Lower leg skin (tissue), 4 donors: ENCODE measurements at regions not wholly inside any gene's neighbourhood (a gene's known extent, or its start where the extent isn't known, plus 50 kb on each side); places are given as distances from the start of the nearest gene placed in this dataset.

Experiments used
- DNase-seq, 2 donors: peaks; one replicate each; pipeline ENCODE4 v3.0.0-alpha.2; 2019; ENCODE audit warnings: low spot score in 2 of 2
- H3K4me3 ChIP-seq: fragments of 200-600 bp; sonication (generic); 2 replicates; pipeline ENCODE4 v1.5.1; 2017; ENCODE audit warnings: mild to moderate bottlenecking, low read depth; ENCODE audit not compliant: poor library complexity, severe bottlenecking
- CTCF ChIP-seq, 3 donors: fragments of 450-650 bp; IDR thresholded peaks; one replicate each; pipeline ENCODE4 v1.5.1; 2016; ENCODE audit warnings: antibody characterized with exemption in 3 of 3, mild to moderate bottlenecking in 3 of 3, moderate library complexity in 2 of 3
- POLR2A ChIP-seq, 2 donors: fragments of 450-650 bp; IDR thresholded peaks; one replicate each; pipeline ENCODE4 v1.6.1; 2016 to 2017; ENCODE audit warnings: antibody characterized with exemption in 2 of 2, mild to moderate bottlenecking in 1 of 2, moderate library complexity in 1 of 2
- WGBS, 2 donors: methylation state at CpG; one replicate each; pipeline ENCODE4 v1.1.5; 2018; 5-methylcytosine and 5-hydroxymethylcytosine counted together
- intact Hi-C: fragments of 100-400 bp; cut with DNase I; formaldehyde crosslinking; loops from one replicate; pipeline ENCODE4 v1.15.0; 2023; ENCODE audit warnings: low total_unique reads

DNA sequence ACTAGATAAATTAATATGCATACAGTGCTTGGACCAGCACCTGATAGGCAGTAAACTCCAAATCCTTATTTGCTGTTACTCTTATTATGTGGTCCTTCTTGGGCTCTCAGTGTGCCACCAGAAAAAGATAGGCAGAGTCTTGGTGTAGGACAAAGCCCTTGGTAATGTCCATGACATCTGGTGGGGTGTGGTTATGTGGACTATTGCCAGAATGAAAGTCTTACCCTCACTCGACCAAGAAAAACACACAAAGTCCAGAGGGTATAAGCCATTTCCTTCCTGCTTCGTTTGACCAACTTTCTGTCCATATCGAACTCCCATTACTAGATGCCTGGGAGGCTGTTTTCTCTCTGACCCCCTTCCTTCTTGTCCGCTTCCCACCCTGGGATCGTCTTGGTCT is 140.9 kb downstream of the UTP18 start:
- no peak overlapping the region for H3K4me3 ChIP-seq
- intact Hi-C loops, result no loop called here
- TF ChIP-seq CTCF (IDR thresholded peaks at IDR 0.05), result no peak
- no peak for TF ChIP-seq POLR2A (IDR thresholded peaks at IDR 0.05)
- no peak for DNase-seq
- 48 to 63% methylated on average over 4 to 5 of the region's 5 CpGs for WGBS, 2 donors

GRCh38 chr17:51402899-51403298 is 142.6 kb downstream of the UTP18 start:
- intact Hi-C loops, result no loop called here
- DNase-seq, result no peak
- H3K4me3 ChIP-seq, result no peak overlapping the region
- TF ChIP-seq POLR2A (IDR thresholded peaks at IDR 0.05), result no peak
- TF ChIP-seq CTCF (IDR thresholded peaks at IDR 0.05), result no peak
- 53 to 75% methylated on average over 1 of the region's 1 CpG for WGBS, 2 donors

- 70 to 76% methylated on average over 5 of the region's 5 CpGs for WGBS, 2 donors
- DNase-seq, result no peak
- intact Hi-C loops, result no loop called here
- TF ChIP-seq POLR2A (IDR thresholded peaks at IDR 0.05) (no peak), CTCF (IDR thresholded peaks at IDR 0.05) (no peak)
- H3K4me3 ChIP-seq, result no peak overlapping the region
These were observed 147.2 kb downstream of the UTP18 start for GRCh38 chr17:51407576-51407975.

DNA sequence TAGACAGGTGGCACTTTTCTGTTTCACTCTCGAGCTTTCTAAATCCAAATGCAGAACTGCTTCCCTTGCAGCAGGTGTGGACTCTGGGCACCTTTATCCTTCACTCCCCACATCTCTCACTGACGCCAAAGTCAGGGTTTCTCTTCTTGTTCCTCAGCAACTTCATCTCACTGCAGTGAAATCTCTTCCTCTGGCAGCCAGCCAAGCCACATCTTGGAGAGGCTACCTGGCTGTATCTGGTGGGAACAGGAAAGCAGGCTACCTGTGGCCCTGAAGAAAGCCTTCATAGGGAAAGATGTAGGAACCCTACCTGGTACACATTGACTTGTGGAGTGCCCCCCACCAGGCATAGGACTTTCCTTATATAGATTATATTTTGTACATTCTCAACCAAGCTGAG is 159.1 kb downstream of the UTP18 start:
- intact Hi-C loops, result no loop called here
- 54 to 67% methylated on average over 2 of the region's 2 CpGs for WGBS, 2 donors
- no peak overlapping the region for H3K4me3 ChIP-seq
- TF ChIP-seq CTCF (IDR thresholded peaks at IDR 0.05), result no peak
- no peak for TF ChIP-seq POLR2A (IDR thresholded peaks at IDR 0.05)
- no peak for DNase-seq

DNA sequence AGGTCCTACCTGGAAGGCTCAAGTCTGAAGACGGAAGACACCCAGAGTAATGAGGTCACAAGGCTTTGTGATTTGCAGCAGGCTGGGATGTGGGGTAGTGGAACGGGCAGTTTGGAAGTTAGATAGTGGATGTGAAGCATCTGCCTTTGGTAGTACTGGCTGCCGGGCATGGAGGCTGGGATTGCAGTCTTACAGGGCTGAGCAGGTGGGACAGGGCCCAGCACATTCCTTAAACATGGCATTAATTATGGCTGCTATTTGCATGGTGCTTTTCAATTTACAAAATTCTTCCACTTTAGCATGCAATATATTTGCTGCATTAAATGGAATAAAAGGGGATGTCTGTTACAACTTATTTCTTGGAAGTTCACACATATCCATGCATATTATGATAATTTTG is 161.2 kb downstream of the UTP18 start:
- DNase-seq, result no peak
- no peak for TF ChIP-seq CTCF (IDR thresholded peaks at IDR 0.05)
- no peak for TF ChIP-seq POLR2A (IDR thresholded peaks at IDR 0.05)
- 68 to 77% methylated on average over 3 of the region's 3 CpGs for WGBS, 2 donors
- no peak overlapping the region for H3K4me3 ChIP-seq
- intact Hi-C loops, result no loop called here

DNA sequence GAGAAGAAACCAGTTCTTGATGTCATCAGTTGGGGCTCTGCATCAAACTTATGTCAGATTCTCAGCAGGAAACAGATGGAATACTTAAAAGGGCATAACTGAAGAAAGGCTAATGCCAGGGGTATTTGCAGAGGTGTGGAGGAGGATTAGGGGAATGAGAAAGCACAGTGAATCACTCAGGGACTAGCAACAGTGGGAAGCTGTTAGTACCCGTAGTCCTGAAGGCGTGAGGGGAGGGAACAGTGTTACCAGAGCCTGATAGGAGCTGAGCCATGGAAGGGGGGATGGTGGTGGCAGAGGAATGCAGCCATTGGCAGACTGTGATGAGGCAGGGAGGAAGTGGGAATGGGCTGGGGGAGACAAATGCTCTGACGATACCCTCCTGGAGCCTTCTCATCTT is 162.3 kb downstream of the UTP18 start:
- intact Hi-C loops, result no loop called here
- 76 to 78% methylated on average over 3 of the region's 3 CpGs for WGBS, 2 donors
- TF ChIP-seq POLR2A (IDR thresholded peaks at IDR 0.05) (no peak), CTCF (IDR thresholded peaks at IDR 0.05) (no peak)
- H3K4me3 ChIP-seq, result no peak overlapping the region
- DNase-seq, result no peak
